RWPE2 (cell line): ENCODE measurements at regions not wholly inside any gene's neighbourhood (a gene's known extent, or its start where the extent isn't known, plus 50 kb on each side); places are given as distances from the start of the nearest gene placed in this dataset.

Experiments
- ATAC-seq: fragments of 200-7000 bp; cut with Tn5 transposase; 3 replicates; pipeline ENCODE4 v1.9.1; 2021; ENCODE audit warnings: low read depth
- DNase-seq: peaks from one replicate; pipeline ENCODE4 v3.0.0-alpha.2; 2020; ENCODE audit warnings: low spot score
- H3K27ac ChIP-seq: fragments of 450-650 bp; 2 replicates; pipeline ENCODE4 v1.5.1; 2017; ENCODE audit warnings: mild to moderate bottlenecking; ENCODE audit not compliant: poor library complexity, severe bottlenecking
- H3K27me3 ChIP-seq: fragments of 250-450 bp; sonication (Bioruptor Pico); 2 replicates; pipeline ENCODE4 v1.5.1; 2021; ENCODE audit warnings: mild to moderate bottlenecking, moderate library complexity; ENCODE audit not compliant: insufficient read depth, poor library complexity, severe bottlenecking
- H3K36me3 ChIP-seq: fragments of 250-450 bp; sonication (Bioruptor Pico); 2 replicates; pipeline ENCODE4 v1.5.1; 2020; ENCODE audit warnings: low read depth, mild to moderate bottlenecking, moderate library complexity
- H3K4me1 ChIP-seq: fragments of 250-450 bp; sonication (Bioruptor Pico); 2 replicates; pipeline ENCODE4 v1.5.1; 2021; ENCODE audit warnings: mild to moderate bottlenecking, moderate library complexity; ENCODE audit not compliant: insufficient read depth, poor library complexity, severe bottlenecking
- H3K4me3 ChIP-seq: fragments of 250-450 bp; sonication (Bioruptor Pico); 2 replicates; pipeline ENCODE4 v1.5.1; 2021; ENCODE audit warnings: mild to moderate bottlenecking, moderate library complexity; ENCODE audit not compliant: severe bottlenecking
- H3K9me3 ChIP-seq: fragments of 250-450 bp; sonication (Bioruptor Pico); 2 replicates; pipeline ENCODE4 v1.5.1; 2021; ENCODE audit warnings: mild to moderate bottlenecking, moderate library complexity; ENCODE audit not compliant: severe bottlenecking
- TF ChIP-seq, protein P1 (sequence below): fragments of 450-650 bp; IDR thresholded peaks from one replicate; pipeline ENCODE4 v1.5.1; 2017; ENCODE audit warnings: mild to moderate bottlenecking, moderate library complexity; ENCODE audit not compliant: poor library complexity, severe bottlenecking

DNA sequence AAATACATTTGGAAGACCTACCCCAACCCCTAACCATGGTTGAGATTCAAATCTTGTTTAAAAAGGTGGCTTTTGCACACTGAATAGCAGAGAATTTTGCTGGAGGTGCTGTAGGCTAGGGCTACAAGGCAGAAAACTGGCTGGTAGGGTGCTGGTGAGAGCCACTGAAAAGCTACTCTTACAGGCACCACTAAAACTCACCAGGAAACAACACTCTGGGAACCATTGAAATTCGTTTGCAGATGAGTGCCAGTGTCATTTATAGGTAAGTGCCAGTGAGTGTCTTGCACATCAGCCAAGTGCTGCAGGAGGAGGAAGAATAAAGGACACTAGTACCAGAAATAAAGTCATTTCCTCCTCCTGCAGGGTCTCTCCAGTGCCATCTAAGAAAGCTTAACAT, 610.2 kb downstream of the ZNF385D start:
- ATAC-seq (no peak), DNase-seq (no peak)
- H3K9me3 ChIP-seq: no peaks in the 10 kb centered on the region

GRCh38 chr3:21138085-21138484, 612.9 kb downstream of the ZNF385D start:
- no peak overlapping the region for H3K4me3 ChIP-seq

More for the DNA sequence above, 610.2 kb downstream of the ZNF385D start:
- no peaks in the 10 kb centered on the region for H3K27me3 ChIP-seq
- H3K27ac ChIP-seq: no peak overlapping the region
- H3K36me3 ChIP-seq: no peaks in the 10 kb centered on the region
- H3K4me1 ChIP-seq: no peaks in the 10 kb centered on the region
- no peak overlapping the region for H3K4me3 ChIP-seq
- TF ChIP-seq, protein P1, sequence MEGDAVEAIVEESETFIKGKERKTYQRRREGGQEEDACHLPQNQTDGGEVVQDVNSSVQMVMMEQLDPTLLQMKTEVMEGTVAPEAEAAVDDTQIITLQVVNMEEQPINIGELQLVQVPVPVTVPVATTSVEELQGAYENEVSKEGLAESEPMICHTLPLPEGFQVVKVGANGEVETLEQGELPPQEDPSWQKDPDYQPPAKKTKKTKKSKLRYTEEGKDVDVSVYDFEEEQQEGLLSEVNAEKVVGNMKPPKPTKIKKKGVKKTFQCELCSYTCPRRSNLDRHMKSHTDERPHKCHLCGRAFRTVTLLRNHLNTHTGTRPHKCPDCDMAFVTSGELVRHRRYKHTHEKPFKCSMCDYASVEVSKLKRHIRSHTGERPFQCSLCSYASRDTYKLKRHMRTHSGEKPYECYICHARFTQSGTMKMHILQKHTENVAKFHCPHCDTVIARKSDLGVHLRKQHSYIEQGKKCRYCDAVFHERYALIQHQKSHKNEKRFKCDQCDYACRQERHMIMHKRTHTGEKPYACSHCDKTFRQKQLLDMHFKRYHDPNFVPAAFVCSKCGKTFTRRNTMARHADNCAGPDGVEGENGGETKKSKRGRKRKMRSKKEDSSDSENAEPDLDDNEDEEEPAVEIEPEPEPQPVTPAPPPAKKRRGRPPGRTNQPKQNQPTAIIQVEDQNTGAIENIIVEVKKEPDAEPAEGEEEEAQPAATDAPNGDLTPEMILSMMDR: no peak

DNA sequence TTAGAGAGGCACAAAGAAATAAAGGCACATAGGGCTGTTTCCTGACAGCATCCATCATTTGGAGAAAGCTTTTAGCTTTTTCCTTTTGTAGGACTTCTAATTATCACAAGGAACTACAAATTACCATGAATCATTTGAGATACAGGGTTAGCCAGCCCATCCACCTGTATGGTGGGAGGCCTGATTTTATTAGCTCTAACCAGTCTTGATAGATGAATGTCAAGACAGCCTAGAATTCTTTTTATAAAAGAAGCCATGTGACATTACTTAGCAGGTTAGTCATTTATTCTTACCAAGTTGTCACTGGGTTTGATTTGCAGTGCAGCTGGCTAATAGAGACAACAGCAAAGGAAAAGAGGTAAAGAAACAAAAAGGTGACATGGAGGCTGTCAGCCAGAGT, 618.1 kb downstream of the ZNF385D start:
- DNase-seq (no peak), ATAC-seq (no peak)

More at GRCh38 chr3:21138085-21138484, 612.9 kb downstream of the ZNF385D start:
- H3K27me3 ChIP-seq: no peaks in the 10 kb centered on the region
- no peak for ATAC-seq
- no peaks in the 10 kb centered on the region for H3K36me3 ChIP-seq
- no peak for DNase-seq
- no peak overlapping the region for H3K27ac ChIP-seq
- TF ChIP-seq, protein P1: no peak
- no peaks in the 10 kb centered on the region for H3K4me1 ChIP-seq
- H3K9me3 ChIP-seq: no peaks in the 10 kb centered on the region

DNA sequence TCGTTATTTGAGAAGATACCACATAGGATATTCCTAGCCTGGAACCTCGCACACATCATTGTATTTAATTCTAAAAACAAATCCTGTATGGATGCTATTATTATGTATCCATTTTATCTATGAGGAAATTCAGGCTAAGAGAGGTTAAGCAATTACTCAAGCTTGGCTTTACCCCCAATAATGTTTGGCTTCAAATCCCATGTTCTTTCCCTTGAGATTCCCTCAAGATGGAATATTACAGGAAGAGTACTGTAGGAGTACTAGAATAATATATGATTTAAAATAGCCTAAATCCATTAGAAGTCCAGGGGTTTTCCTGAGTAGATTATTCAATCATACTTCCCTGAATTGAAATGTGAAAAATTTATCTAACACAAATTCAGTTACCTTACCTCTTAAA, 630.2 kb downstream of the ZNF385D start:
- DNase-seq (no peak), ATAC-seq (no peak)
- Histone ChIP-seq H3K4me3 (no peak overlapping the region), H3K9me3 (peaks cover 3% of the 10 kb centered on the region), H3K4me1 (no peaks in the 10 kb centered on the region), H3K27ac (no peak overlapping the region), H3K27me3 (no peaks in the 10 kb centered on the region), H3K36me3 (no peaks in the 10 kb centered on the region)
- TF ChIP-seq, protein P1: no peak

More for the DNA sequence above, 618.1 kb downstream of the ZNF385D start:
- Histone ChIP-seq H3K4me1 (no peaks in the 10 kb centered on the region), H3K27me3 (no peaks in the 10 kb centered on the region), H3K9me3 (no peaks in the 10 kb centered on the region), H3K36me3 (no peaks in the 10 kb centered on the region), H3K27ac (no peak overlapping the region), H3K4me3 (no peak overlapping the region)
- TF ChIP-seq, protein P1: no peak

- H3K4me3 ChIP-seq: no peak overlapping the region
- TF ChIP-seq, protein P1: no peak
- H3K36me3 ChIP-seq: no peaks in the 10 kb centered on the region
- ATAC-seq (no peak), DNase-seq (no peak)
- H3K9me3 ChIP-seq: no peaks in the 10 kb centered on the region
- no peaks in the 10 kb centered on the region for H3K27me3 ChIP-seq
- no peak overlapping the region for H3K27ac ChIP-seq
- no peaks in the 10 kb centered on the region for H3K4me1 ChIP-seq
Observed at GRCh38 chr3:21117370-21117769, 633.6 kb downstream of the ZNF385D start.
